Gastroesophageal sphincter (tissue), 4 donors: ENCODE measurements at regions not wholly inside any gene's neighbourhood (a gene's known extent, or its start where the extent isn't known, plus 50 kb on each side); places are given as distances from the start of the nearest gene placed in this dataset.

Experiments used
- ATAC-seq: fragments of 150-250 bp; one replicate; pipeline ENCODE4 v1.9.1; 2016; ENCODE audit warnings: mild to moderate bottlenecking, moderate library complexity
- H3K27ac ChIP-seq, 4 donors: fragments of 200-600 bp; sonication (generic) in 3 of 4; 1 replicate in 3 of 4; 2 replicates in 1 of 4; pipeline ENCODE4 v1.5.1; 2016 to 2019
- H3K27me3 ChIP-seq: fragments of 200-600 bp; sonication (generic); one replicate; pipeline ENCODE4 v1.5.1; 2019
- H3K36me3 ChIP-seq, 2 donors: fragments of 200-600 bp; sonication (generic); one replicate each; pipeline ENCODE4 v1.5.1; 2019; ENCODE audit warnings: control low read depth in 1 of 2
- H3K4me1 ChIP-seq, 3 donors: fragments of 200-600 bp; sonication (generic); 1 replicate in 2 of 3; 2 replicates in 1 of 3; pipeline ENCODE4 v1.5.1; 2016 to 2019; ENCODE audit warnings: control low read depth in 2 of 3
- H3K4me3 ChIP-seq, 2 donors: fragments of 200-600 bp; sonication (generic); one replicate each; pipeline ENCODE4 v1.5.1; 2019; ENCODE audit warnings: mild to moderate bottlenecking in 1 of 2, moderate library complexity in 1 of 2
- H3K9me3 ChIP-seq, 3 donors: fragments of 200-600 bp; sonication (generic); one replicate each; pipeline ENCODE4 v1.5.1; 2017 to 2019; ENCODE audit warnings: control low read depth in 2 of 3
- CTCF ChIP-seq, 4 experiments: fragments of 200-600 bp in 2 of 4; fragments of 450-650 bp in 2 of 4; sonication (generic) in 1 of 4; IDR thresholded peaks; one replicate each; pipeline ENCODE4 v1.5.1; 2017 to 2019; ENCODE audit warnings: antibody characterized with exemption in 4 of 4, mild to moderate bottlenecking in 2 of 4, moderate library complexity in 2 of 4
- EP300 ChIP-seq: sonication (generic); formaldehyde crosslinking; IDR thresholded peaks from one replicate; pipeline ENCODE4 v1.6.1; 2017; ENCODE audit warnings: antibody characterized with exemption, mild to moderate bottlenecking
- POLR2A ChIP-seq, 2 donors: fragments of 450-650 bp; IDR thresholded peaks; one replicate each; pipeline ENCODE4 v1.6.1; 2017; ENCODE audit warnings: antibody characterized with exemption in 2 of 2, mild to moderate bottlenecking in 2 of 2, moderate library complexity in 1 of 2
- POLR2AphosphoS5 ChIP-seq: sonication (generic); formaldehyde crosslinking; IDR thresholded peaks from one replicate; pipeline ENCODE4 v1.6.1; 2017; ENCODE audit warnings: antibody characterized with exemption
- WGBS, 2 donors: methylation state at CpG; one replicate each; pipeline ENCODE4 v1.1.5; 2018; ENCODE audit warnings: low coverage in 1 of 2; 5-methylcytosine and 5-hydroxymethylcytosine counted together

- no peak overlapping the region for H3K27ac ChIP-seq
Observed at GRCh38 chr6:81683912-81684311, 68.6 kb downstream of the TENT5A start.

GRCh38 chr6:81682858-81683620 lies 69.4 kb downstream of the TENT5A start:
- 87 to 92% methylated on average over 3 to 5 of the region's 5 CpGs for WGBS, 2 donors

More at GRCh38 chr6:81683912-81684311, 68.6 kb downstream of the TENT5A start:
- 36 to 40% methylated on average over 5 of the region's 5 CpGs for WGBS, 2 donors
- no peaks in the 10 kb centered on the region for H3K4me1 ChIP-seq
- TF ChIP-seq EP300 (no peak), POLR2A (IDR thresholded peaks at IDR 0.05) (no peak), POLR2AphosphoS5 (no peak), CTCF (IDR thresholded peaks at IDR 0.05) (no peak)
- ATAC-seq, result no peak
- H3K36me3 ChIP-seq, result no peaks in the 10 kb centered on the region
- no peaks in the 10 kb centered on the region for H3K27me3 ChIP-seq
- no peaks in the 10 kb centered on the region for H3K9me3 ChIP-seq
- H3K4me3 ChIP-seq, result no peak overlapping the region

GRCh38 chr6:81682235-81682795 lies 70.2 kb downstream of the TENT5A start:
- Histone ChIP-seq H3K27me3 (no peaks in the 10 kb centered on the region), H3K27ac (no peak overlapping the region), H3K36me3 (no peaks in the 10 kb centered on the region), H3K4me1 (no peaks in the 10 kb centered on the region), H3K9me3 (no peaks in the 10 kb centered on the region), H3K4me3 (no peak overlapping the region)
- ATAC-seq, result no peak
- TF ChIP-seq POLR2A (IDR thresholded peaks at IDR 0.05), result no peak
- no peak for TF ChIP-seq EP300
- no peak for TF ChIP-seq POLR2AphosphoS5
- no peak for TF ChIP-seq CTCF (IDR thresholded peaks at IDR 0.05)

More at GRCh38 chr6:81682858-81683620, 69.4 kb downstream of the TENT5A start:
- ATAC-seq, result no peak
- H3K9me3 ChIP-seq, result no peaks in the 10 kb centered on the region
- no peaks in the 10 kb centered on the region for H3K36me3 ChIP-seq
- TF ChIP-seq EP300, result no peak
- H3K27me3 ChIP-seq, result no peaks in the 10 kb centered on the region
- no peak overlapping the region for H3K4me3 ChIP-seq
- H3K27ac ChIP-seq, result no peak overlapping the region
- no peaks in the 10 kb centered on the region for H3K4me1 ChIP-seq

GRCh38 chr6:81669445-81669844 lies 83.0 kb downstream of the TENT5A start:
- ATAC-seq, result no peak
- Histone ChIP-seq H3K4me3 (no peak overlapping the region), H3K27ac (no peak overlapping the region), H3K27me3 (no peaks in the 10 kb centered on the region), H3K36me3 (no peaks in the 10 kb centered on the region), H3K4me1 (no peaks in the 10 kb centered on the region), H3K9me3 (no peaks in the 10 kb centered on the region)
- no peak for TF ChIP-seq POLR2A (IDR thresholded peaks at IDR 0.05)
- TF ChIP-seq EP300, result no peak
- no peak for TF ChIP-seq POLR2AphosphoS5
- no peak for TF ChIP-seq CTCF (IDR thresholded peaks at IDR 0.05)
- 80 to 85% methylated on average over 1 to 2 of the region's 2 CpGs for WGBS, 2 donors

GRCh38 chr6:81668615-81669047 lies 83.8 kb downstream of the TENT5A start:
- Histone ChIP-seq H3K4me1 (no peaks in the 10 kb centered on the region), H3K27me3 (no peaks in the 10 kb centered on the region), H3K4me3 (no peak overlapping the region), H3K27ac (no peak overlapping the region), H3K9me3 (no peaks in the 10 kb centered on the region), H3K36me3 (no peaks in the 10 kb centered on the region)
- no peak for ATAC-seq
- no peak for TF ChIP-seq POLR2AphosphoS5
- TF ChIP-seq POLR2A (IDR thresholded peaks at IDR 0.05), result no peak
- TF ChIP-seq EP300, result no peak
- TF ChIP-seq CTCF (IDR thresholded peaks at IDR 0.05), result no peak
- WGBS, 2 donors, result 83% methylated on average over 1 of the region's 1 CpG; no CpG with 5 or more reads in 1 of the 2 donors
